ENCODE measurements at regions not wholly inside any gene's neighbourhood (a gene's known extent, or its start where the extent isn't known, plus 50 kb on each side); places are given as distances from the start of the nearest gene placed in this dataset.

GRCh38 chr7:81170291-81170690 is 251.4 kb upstream of the SEMA3C start:
- TF ChIP-seq, protein P1, sequence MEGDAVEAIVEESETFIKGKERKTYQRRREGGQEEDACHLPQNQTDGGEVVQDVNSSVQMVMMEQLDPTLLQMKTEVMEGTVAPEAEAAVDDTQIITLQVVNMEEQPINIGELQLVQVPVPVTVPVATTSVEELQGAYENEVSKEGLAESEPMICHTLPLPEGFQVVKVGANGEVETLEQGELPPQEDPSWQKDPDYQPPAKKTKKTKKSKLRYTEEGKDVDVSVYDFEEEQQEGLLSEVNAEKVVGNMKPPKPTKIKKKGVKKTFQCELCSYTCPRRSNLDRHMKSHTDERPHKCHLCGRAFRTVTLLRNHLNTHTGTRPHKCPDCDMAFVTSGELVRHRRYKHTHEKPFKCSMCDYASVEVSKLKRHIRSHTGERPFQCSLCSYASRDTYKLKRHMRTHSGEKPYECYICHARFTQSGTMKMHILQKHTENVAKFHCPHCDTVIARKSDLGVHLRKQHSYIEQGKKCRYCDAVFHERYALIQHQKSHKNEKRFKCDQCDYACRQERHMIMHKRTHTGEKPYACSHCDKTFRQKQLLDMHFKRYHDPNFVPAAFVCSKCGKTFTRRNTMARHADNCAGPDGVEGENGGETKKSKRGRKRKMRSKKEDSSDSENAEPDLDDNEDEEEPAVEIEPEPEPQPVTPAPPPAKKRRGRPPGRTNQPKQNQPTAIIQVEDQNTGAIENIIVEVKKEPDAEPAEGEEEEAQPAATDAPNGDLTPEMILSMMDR (IDR thresholded peaks at IDR 0.05; ENCODE audit: insufficient read depth, low read length, poor library complexity, severe bottlenecking), result no peak
- no peak for DNase-seq (ENCODE audit: extremely low read depth, insufficient read length)
- Histone ChIP-seq H3K36me3 (ENCODE audit: control insufficient read depth, insufficient read depth, low read length) (no peaks in the 10 kb centered on the region), H3K4me3 (replicated peaks; ENCODE audit: low read depth, low read length) (no peak overlapping the region), H3K27me3 (replicated peaks; ENCODE audit: control insufficient read depth, insufficient read depth, low read length) (no peaks in the 10 kb centered on the region)

DNA sequence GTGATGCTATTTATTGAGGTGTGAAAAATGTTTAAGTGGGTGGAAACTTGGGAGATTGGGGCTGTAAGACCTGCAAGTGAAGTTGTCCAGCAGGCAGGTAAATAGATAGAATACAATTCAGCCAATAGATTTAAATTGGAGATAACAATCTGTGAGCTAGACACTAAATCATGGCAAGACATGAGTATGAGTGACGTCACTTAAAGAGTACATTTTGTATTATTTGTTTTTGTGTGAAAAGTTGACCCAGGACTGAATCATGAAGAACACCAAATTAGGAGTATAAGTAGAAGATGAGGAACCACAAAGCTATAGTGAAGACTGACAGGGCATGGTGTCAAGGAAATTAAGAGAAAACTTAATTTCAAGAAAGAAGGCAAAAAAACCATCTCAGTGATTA is 249.1 kb upstream of the SEMA3C start:
- TF ChIP-seq, protein P1 (IDR thresholded peaks at IDR 0.05; ENCODE audit: insufficient read depth, low read length, poor library complexity, severe bottlenecking), result no peak
- no peak for DNase-seq (ENCODE audit: extremely low read depth, insufficient read length)

GRCh38 chr7:81165070-81165469 is 246.2 kb upstream of the SEMA3C start:
- DNase-seq (ENCODE audit: extremely low read depth, insufficient read length), result no peak
- Histone ChIP-seq H3K27me3 (replicated peaks; ENCODE audit: control insufficient read depth, insufficient read depth, low read length) (no peaks in the 10 kb centered on the region), H3K36me3 (ENCODE audit: control insufficient read depth, insufficient read depth, low read length) (no peaks in the 10 kb centered on the region), H3K4me3 (replicated peaks; ENCODE audit: low read depth, low read length) (no peak overlapping the region)
- TF ChIP-seq, protein P1 (IDR thresholded peaks at IDR 0.05; ENCODE audit: insufficient read depth, low read length, poor library complexity, severe bottlenecking), result no peak

More for the DNA sequence above, 249.1 kb upstream of the SEMA3C start:
- Histone ChIP-seq H3K27me3 (replicated peaks; ENCODE audit: control insufficient read depth, insufficient read depth, low read length) (no peaks in the 10 kb centered on the region), H3K4me3 (replicated peaks; ENCODE audit: low read depth, low read length) (no peak overlapping the region), H3K36me3 (ENCODE audit: control insufficient read depth, insufficient read depth, low read length) (no peaks in the 10 kb centered on the region)

DNA sequence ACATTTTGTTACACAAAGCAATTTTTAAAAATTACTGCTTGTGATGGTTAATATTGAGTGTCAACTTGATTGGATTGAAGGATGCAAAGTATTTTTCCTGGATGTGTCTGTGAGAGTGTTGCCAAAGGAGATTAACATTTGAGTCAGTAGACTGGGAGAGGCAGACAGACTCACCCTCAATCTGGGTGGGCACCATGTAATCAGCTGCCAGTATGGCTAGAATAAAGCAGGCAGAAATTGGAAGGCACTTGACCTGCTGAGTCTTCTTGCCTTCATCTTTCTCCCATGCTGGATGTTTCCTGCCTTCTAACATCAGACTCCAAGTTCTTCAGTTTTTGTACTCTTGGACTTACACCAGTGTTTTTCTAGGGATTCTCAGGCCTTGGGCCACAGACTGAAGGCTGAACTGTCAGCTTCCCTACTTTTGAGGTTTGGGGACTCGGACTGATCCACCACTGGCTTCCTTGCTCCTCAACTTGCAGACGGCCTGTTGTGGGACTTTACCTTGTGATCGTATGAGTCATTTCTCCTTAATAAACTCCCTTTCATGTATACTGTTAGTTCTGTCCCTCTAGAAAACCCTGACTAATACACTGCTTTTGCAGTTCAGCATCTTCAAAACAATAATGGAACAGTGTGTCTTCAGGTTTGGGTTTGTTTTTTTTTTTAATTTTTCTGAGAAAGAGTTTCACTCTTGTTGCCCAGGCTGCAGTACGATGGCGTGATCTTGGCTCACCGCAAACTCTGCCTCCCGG is 244.1 kb upstream of the SEMA3C start:
- Histone ChIP-seq H3K27me3 (replicated peaks; ENCODE audit: control insufficient read depth, insufficient read depth, low read length) (no peaks in the 10 kb centered on the region), H3K36me3 (ENCODE audit: control insufficient read depth, insufficient read depth, low read length) (no peaks in the 10 kb centered on the region), H3K4me3 (replicated peaks; ENCODE audit: low read depth, low read length) (no peak overlapping the region)
- TF ChIP-seq, protein P1 (IDR thresholded peaks at IDR 0.05; ENCODE audit: insufficient read depth, low read length, poor library complexity, severe bottlenecking), result no peak
- no peak for DNase-seq (ENCODE audit: extremely low read depth, insufficient read length)

DNA sequence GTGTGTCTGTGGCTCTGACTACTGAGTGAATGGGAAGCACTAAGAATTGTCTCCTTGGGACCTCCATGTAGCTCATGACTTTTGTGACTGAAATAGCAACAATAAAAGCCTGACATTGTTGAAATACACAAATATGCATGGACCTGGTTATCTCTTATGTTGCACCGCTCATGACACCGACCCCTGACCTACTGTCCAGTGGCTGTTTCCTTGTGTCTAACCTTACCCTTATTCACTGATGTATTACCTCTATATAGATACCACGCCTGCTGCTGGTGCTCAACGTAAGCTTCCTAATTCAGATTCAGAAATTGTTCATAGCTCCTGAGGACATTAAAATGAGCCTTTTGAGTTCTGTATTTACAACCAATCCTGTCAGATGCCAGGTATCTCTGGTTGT is 243.4 kb upstream of the SEMA3C start:
- DNase-seq (ENCODE audit: extremely low read depth, insufficient read length), result no peak
- TF ChIP-seq, protein P1 (IDR thresholded peaks at IDR 0.05; ENCODE audit: insufficient read depth, low read length, poor library complexity, severe bottlenecking), result no peak
- Histone ChIP-seq H3K27me3 (replicated peaks; ENCODE audit: control insufficient read depth, insufficient read depth, low read length) (no peaks in the 10 kb centered on the region), H3K36me3 (ENCODE audit: control insufficient read depth, insufficient read depth, low read length) (no peaks in the 10 kb centered on the region), H3K4me3 (replicated peaks; ENCODE audit: low read depth, low read length) (no peak overlapping the region)

Measured in GM06990 (cell line).